ENCODE measurements at regions not wholly inside any gene's neighbourhood (a gene's known extent, or its start where the extent isn't known, plus 50 kb on each side); places are given as distances from the start of the nearest gene placed in this dataset.

- TF ChIP-seq, protein P1, sequence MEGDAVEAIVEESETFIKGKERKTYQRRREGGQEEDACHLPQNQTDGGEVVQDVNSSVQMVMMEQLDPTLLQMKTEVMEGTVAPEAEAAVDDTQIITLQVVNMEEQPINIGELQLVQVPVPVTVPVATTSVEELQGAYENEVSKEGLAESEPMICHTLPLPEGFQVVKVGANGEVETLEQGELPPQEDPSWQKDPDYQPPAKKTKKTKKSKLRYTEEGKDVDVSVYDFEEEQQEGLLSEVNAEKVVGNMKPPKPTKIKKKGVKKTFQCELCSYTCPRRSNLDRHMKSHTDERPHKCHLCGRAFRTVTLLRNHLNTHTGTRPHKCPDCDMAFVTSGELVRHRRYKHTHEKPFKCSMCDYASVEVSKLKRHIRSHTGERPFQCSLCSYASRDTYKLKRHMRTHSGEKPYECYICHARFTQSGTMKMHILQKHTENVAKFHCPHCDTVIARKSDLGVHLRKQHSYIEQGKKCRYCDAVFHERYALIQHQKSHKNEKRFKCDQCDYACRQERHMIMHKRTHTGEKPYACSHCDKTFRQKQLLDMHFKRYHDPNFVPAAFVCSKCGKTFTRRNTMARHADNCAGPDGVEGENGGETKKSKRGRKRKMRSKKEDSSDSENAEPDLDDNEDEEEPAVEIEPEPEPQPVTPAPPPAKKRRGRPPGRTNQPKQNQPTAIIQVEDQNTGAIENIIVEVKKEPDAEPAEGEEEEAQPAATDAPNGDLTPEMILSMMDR (conservative IDR thresholded peaks at IDR 0.05 in 1 of 2, IDR thresholded peaks at IDR 0.05 in 1 of 2; ENCODE audit: low read depth in 1 of 2, low read length in 2 of 2) = no peak
- no peak for TF ChIP-seq EZH2 (IDR thresholded peaks at IDR 0.05; ENCODE audit: low read length, missing control alignments)
Measured at GRCh38 chr5:50574121-50574520, 92.3 kb upstream of the PARP8 start.

Measured in fibroblast of lung (primary cell).